ENCODE measurements at regions not wholly inside any gene's neighbourhood (a gene's known extent, or its start where the extent isn't known, plus 50 kb on each side); places are given as distances from the start of the nearest gene placed in this dataset.

DNA sequence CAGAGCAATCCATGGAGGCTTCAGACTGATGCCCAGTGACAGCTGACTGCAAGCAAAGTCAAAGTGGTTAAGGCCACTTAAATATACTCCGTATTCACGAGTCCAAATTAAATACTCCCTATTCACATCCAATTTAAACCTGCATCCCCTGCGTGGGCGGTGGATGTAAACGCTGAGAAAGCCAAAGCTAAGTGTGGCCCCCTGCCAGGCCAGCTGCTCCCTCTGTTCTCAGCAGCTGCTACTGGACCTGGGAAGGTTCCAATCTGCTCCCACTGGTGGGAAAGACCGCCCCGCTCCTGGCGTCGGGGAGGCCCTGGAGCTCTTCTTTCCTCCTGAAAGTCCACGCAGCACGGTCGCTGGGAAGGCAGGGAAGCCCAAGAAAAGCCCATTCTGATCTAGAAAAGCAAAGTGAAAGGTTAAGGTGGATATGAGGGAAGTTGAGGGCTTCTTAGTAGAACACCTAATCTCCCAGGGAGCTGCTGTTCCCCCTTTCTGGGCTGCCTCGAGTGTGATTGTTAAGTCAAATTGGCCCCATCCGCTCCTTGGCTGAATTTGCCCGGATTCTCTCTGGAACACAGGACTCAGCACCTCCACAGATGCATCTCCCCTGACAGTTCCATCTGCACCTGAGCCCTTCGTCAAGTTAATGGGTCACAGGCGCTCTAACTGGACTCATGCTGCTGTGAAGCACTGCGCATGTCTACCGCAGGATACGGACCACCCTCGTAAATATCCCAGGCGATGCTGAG, 205.5 kb downstream of the USP12 start:
- no peak for DNase-seq (ENCODE audit: low spot score)

- no peak for DNase-seq (ENCODE audit: low spot score)
These were observed 204.0 kb upstream of the GPR12 start for GRCh38 chr13:26964278-26965250.

DNA sequence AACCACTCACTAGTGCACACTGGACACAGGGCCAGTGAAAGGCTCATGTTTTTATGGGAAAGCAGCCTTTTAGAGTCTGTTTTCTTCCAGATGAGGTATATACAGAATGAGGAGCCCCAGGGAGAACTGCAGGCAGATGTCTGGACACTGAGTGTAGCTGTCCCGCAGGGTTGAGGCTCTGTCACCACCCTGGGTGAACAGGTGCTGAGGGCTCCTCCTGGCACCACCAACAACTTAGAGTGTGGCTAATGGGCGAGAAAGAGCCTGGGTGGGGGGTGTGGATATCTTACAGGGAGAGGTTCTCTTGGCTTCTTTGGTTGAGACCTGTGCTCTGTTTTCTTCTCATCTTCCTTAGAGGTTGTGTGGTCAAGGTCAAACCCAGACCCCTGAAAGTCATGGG, 202.1 kb upstream of the GPR12 start:
- DNase-seq (ENCODE audit: low spot score), result no peak

DNA sequence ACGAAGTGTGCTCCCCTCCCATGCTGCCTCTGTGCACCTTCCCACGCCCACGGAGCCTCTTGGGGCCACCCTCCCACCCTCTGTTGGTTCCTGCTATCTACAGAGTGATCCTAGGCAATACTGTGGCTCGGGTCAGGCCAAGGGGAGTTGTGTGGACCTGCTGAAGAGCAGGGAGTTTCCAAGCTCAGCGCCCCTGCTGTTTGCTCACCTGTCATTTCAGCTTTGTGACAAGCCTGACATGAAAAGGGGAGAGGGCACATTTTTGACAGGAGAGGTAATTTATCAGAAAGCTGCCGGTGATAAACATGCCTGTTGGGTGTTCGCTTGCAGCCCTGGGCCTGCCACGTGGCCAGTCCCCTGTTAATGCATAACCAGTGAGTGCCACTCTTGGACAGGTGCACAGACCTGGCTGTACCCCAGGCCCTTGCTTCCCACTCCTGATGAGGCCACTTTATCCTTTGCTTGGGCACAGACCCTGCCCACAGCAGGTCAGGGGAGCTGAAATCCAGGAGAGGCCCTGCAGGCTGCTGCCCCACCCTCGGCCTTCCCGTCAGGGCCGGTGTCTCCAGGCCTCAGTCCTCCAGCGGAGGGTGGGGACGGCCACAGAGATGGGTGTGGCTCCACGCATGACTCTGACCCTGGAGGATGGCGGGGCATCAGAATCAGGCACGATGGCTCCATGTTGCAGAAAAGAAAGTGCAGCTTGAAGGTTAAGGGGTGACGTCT, 201.5 kb upstream of the GPR12 start:
- DNase-seq (ENCODE audit: low spot score), result no peak

GRCh38 chr13:26957182-26957581, 196.6 kb upstream of the GPR12 start:
- DNase-seq (ENCODE audit: low spot score), result no peak

DNA sequence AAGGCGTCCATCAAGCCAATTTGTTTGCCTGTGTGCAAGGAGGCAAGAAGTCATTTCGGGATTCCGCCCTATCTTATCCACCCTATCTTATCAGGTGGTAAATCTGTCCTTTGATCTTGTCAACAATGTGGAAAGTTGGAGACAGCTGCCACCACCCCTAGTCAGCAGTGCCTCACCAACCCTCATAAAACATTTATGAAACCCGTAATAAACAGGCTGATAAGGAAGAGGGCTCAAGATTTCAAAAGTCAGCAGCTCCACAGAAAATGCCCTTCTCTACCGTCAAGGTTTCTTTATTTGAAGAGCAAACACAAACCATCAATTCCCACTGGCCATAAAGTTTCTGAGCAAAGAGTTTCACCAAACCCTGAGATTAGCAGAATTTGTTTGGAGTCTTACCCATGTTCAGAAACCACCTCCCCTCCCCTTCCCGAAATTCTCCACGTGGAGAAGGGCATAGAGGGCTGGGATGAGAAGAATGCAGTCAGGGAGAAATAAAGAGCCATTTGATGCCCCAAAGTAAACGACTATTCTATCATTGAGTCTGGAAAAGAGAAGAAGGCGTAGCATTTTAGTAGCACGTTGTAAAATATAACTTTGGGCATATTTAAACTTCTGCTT, 196.0 kb upstream of the GPR12 start:
- no peak for DNase-seq (ENCODE audit: low spot score)

DNA sequence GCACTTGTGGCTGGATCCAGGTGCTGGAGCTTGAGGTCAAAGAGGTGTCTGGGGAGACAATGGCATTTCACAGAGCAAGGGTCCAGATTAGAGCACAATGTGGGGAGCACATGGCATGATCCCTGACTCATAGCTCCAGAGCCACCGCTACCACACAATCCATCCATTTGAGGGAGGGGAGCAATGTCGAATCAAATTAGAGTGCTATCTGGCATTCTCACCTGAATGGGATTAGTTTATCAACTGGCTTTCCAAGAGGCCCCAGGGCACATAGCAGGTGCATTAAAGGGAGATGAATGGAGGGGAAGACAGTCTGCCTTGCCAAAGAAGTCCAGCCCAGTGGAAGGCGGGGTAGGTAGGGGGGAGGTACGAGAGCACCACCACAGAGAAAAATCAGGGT, 194.4 kb upstream of the GPR12 start:
- DNase-seq (ENCODE audit: low spot score), result no peak

DNA sequence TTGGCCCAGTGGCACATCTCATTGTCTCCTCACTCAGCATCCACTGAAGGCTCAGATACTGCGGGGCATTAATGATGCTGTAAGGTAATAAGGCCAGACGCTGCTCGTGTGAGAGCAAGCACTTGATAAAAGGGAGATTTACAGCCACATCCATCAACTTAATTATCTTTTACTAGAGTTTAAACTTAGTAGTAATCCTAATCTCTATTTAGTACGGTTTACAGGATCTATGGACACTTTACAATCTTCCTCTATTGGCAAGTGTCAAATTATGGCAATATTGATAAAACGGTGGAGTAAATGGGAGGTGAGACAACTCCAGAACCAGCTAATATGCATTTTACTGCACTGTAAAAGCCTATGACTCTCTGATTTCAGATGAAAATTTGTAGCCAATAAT, 192.7 kb upstream of the GPR12 start:
- no peak for DNase-seq (ENCODE audit: low spot score)

- DNase-seq (ENCODE audit: low spot score), result no peak
These were observed 192.1 kb upstream of the GPR12 start for GRCh38 chr13:26952551-26953143.

DNA sequence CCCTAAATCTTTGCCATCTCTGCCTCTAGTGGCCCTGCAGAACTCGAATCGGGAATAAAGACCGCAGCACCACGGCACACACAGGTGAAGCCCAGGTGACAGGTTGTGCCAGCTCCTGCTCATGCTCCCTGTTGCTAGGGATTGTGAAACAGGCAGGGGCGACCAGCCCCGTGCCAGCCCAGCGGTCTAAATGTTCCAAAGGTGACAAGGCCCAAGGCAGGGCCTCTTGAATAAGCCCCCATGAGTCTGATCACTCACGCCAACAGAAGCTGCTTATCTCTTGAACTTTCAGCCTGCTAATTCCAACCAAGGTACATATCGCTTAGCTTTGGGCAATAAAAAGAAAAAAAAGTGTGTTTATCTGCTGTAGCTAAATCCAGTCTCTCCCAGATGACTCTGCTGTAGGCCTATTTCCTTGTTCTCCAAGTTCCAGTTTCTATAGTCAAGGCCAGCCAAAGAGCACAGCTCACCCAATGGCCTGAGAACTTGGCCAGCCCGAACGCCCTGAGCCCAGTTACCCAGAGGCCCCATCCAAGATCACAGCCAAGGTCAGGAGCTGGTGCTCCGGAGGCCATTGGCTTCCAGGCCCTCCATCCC, 191.1 kb upstream of the GPR12 start:
- DNase-seq (ENCODE audit: low spot score), result no peak

DNA sequence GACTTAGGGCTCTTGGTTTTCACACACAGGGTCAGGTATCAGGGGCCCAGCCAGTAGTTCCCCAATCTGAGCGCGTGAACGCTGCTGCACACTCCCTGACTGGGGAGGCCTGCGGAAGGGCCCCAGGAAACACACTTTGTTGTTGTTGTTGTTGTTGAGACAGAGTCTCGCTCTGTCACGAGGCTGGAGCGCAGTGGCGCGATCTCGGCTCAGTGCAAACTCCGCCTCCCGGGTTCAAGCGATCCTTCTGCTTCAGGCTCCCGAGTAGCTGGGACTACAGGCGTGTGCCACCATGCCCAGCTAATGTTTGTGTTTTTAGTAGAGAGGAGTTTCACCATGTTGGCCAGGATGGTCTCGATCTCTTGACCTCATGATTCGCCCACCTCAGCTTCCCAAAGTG, 190.4 kb upstream of the GPR12 start:
- DNase-seq (ENCODE audit: low spot score), result no peak

DNA sequence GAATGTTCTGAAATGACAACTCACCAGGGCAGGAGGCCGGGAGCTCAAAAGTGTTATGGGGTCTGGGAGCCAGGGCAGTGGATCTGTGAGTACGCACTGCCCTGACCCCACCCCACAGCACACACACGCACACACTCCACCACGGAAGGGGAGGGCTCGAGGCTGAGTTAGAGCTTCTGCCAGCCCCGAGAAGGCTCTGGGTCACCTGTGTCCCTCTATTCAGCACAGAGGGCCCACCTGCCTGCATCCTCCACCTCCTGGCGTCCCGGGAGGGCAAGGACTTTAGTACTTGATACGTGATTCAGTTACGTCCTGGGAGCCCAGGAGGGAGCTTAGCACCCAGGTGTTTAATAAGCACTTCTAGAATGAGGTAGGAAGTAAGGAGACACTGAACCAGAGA, 190.0 kb upstream of the GPR12 start:
- DNase-seq (ENCODE audit: low spot score), result no peak

DNA sequence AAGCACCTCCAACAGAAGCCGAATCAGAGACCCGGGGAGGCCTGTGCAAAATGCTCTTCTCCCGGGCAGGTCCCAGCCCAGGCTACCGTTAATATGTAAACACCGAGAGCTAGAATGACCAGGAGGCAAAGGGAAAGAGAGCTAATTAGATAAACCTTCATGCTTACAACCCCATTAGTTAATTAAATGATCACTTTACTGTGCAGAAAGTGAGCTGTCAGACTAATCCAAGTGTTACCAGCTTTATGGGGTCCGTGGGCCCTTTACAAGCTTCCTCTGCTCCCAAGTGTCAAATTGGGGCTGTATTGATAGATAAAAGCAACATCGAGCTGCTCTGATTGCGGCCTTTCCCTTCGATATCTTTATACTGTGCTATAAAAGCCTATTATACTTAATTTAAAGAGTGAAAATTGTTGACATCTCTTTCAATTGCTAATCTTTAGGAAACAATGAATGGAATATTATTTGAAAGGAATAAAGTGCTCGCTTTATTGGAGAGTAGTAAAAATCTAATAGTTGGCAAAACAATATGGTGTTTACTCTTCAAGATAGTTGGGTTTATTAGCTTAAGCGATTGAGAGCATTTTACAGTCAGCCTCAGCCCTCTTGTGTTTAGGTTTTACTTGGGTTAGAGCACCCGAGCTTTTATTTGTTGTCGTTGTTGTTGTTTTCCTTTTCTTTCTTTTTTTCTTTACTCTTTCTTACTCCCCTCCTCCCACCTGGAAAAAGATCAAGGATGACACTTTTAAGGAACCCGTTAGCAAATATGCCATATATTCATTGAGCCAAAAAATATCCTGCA, 189.3 kb upstream of the GPR12 start:
- DNase-seq (ENCODE audit: low spot score), result no peak

DNA sequence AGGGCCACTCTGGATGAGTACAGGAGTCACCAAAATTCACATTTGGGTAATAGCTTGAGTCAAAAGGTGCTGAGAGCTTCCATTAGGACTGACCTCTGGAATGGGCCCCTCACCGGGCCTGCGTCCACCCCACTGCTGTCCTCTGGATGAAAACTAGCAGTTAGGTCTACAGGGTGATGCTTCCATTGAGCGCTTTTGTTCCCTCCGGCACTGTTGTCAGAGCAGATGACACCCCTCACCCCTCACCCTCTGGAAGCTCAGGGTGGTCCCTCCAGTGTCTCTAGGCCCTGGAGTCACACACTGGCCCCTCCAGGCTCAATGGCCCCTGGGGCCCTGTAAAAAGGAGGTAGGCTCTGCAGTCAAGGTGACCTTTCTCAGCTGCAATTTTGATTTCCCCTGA, 187.8 kb upstream of the GPR12 start:
- no peak for DNase-seq (ENCODE audit: low spot score)

DNA sequence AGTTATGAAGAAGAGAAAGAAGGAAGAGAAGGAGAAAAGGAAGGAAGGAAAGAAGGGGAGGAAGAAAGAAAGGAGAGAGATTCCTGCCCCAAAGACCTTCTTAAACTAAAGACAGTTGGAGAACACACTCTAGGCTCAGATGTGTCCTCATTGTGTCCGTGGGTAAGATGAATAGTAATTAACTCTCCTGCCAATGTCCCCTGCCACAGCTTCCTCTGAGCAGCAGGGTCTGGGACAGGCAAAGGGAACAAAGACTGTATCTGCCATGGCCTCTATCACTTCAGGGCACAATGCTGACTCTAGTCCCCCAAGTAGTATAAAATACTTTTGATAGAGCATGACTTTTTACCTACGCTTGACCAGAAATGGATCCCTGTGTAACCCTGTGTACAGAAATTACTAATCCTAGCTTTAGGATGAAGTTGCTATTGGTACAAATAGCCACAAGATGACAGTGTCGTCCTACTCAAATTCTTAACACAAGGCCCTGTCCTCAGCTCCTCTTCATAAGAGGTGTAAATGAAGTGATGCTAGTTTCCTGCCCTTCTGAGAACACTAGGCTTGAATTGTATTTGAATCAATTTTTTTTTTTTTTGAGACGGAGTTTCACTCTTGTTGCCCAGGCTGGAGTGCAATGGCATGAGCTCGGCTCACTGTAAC, 186.2 kb upstream of the GPR12 start:
- DNase-seq (ENCODE audit: low spot score), result peak; percentile 63

- no peak for DNase-seq (ENCODE audit: low spot score)
These were observed 183.2 kb upstream of the GPR12 start for GRCh38 chr13:26943748-26944147.

GRCh38 chr13:26942184-26942583, 181.6 kb upstream of the GPR12 start:
- no peak for DNase-seq (ENCODE audit: low spot score)

GRCh38 chr13:26941345-26942174, 181.0 kb upstream of the GPR12 start:
- DNase-seq (ENCODE audit: low spot score), result no peak

DNA sequence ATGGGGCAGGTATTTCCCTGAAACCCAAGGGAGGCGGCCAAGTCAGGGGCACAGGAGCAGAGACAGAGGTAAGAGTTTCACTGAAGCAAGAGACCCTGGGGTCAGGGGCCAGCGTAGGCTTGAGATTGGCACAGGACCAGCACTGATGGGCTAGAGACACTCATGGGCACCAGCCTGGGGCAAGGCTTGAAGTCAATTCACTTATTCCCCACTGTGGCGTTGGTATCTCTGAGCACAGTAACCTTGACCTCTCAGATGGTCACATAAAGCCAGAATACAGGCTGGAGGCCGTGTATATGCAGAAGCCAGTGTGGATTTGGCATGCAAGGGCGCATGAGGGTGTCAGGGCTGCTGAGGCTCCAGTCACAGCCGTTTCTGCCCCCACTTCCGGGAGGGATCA, 173.5 kb upstream of the GPR12 start:
- DNase-seq (ENCODE audit: low spot score), result no peak
